HG03521 (cell line): ENCODE measurements at regions not wholly inside any gene's neighbourhood (a gene's known extent, or its start where the extent isn't known, plus 50 kb on each side); places are given as distances from the start of the nearest gene placed in this dataset.

ENCODE experiments used
- ATAC-seq: cut with Tn5 transposase; IDR thresholded peaks from one replicate; pipeline ENCODE4 v1.9.1; 2021; ENCODE audit warnings: mild to moderate bottlenecking, moderate library complexity; ENCODE audit not compliant: unreplicated experiment

- ATAC-seq: no peak
These were observed 239.0 kb downstream of the EIPR1 start for GRCh38 chr2:3138621-3139020.

- ATAC-seq: no peak
These were observed 239.8 kb downstream of the EIPR1 start for GRCh38 chr2:3137651-3138300.

- ATAC-seq: no peak
These were observed 241.9 kb downstream of the EIPR1 start for GRCh38 chr2:3135676-3136075.

DNA sequence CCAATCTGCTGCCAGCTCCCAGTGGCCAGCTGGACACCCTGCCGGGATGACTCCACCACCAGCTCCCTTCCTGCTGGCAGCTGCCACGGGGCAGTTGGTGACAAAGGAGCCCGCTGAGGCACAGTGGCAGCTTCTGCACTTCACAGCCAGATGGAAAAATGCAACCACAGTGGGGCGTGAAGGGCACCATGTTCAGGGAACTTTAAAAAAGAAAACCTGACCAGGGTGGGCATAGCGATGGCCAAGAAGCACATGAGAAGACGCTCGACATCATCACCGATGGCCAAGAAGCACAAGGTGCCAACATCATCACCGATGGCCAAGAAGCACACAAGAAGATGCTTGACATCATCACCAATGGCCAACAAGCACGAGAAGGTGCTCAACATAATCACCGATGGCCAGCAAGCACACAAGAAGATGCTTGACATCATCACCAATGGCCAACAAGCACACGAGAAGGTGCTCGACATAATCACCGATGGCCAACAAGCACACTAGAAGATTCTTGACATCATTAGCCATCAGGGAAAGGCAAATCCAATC, 243.5 kb downstream of the EIPR1 start:
- no peak for ATAC-seq

GRCh38 chr2:3132966-3133365, 244.7 kb downstream of the EIPR1 start:
- ATAC-seq: no peak

- no peak for ATAC-seq
These were observed 245.2 kb downstream of the EIPR1 start for GRCh38 chr2:3132466-3132865.

DNA sequence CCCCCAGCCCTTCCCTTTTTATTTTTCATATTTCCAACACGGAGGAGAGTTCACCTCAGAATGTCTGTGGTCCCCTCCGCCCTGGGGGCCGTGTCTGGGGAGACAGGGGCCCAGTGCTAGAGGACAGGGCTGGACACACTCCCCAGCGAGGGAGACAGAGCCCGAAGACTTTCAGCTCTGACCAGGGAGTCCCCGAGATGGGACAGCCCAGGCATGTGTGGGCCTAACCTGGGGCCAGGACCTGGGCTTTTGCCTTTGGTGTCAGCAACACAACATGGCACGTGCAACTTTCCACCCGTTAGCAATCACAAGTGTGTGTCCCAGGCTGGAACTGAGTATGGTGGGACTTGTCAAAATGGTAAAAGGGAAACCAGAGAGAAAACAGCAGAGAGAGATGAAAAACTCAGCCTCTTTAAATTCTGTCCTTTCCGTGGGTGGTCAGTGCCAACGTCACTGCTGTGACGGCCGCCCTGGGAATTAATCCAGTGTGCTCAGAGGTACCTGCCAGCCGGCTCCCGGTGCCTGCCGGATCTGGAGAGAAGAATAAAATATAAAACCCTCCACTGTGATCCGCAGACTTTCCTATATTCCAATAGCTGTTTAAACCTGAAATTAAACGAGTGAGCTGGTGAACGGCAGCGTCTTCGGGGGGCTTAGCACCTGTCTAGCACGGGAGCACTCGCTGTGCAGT, 245.8 kb downstream of the EIPR1 start:
- ATAC-seq: no peak

DNA sequence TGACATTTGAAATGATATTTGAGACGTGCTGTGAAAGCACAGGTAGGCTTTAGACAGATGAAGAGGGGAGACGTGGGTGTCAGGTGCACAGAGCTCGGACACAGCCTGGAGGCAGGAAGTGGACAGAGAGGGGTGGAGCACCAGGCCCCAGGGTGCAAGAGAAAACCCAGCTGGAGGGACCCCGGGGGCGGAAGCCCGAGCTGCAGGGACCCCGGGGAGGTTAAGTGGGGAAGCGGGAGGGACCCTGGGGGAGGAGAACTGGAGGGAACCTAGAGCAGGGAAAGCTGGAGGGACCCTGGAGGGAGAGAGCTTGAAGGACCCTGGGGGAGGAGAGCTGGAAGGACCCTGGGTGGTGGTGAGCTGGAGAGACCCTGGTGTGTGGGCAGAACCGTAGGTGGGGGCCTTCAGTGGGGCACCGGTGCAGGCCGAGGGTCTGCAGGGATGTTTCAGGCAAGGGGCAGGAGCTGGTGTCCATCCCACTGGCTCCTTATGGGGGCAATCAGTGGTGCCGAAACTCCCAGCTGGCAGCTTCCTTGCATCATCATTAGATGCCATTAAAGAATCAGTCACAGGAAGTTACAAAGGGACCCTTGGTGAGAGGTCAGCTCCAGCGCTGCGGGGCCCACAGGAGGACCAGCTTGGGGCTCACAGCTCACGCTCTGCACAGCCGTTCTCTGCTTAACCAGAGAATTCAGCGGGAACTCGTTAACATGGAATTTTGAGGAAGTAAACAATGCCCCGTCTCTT, 246.6 kb downstream of the EIPR1 start:
- ATAC-seq: no peak

GRCh38 chr2:3130444-3130843, 247.2 kb downstream of the EIPR1 start:
- ATAC-seq: no peak

GRCh38 chr2:3129867-3130266, 247.8 kb downstream of the EIPR1 start:
- ATAC-seq: no peak

DNA sequence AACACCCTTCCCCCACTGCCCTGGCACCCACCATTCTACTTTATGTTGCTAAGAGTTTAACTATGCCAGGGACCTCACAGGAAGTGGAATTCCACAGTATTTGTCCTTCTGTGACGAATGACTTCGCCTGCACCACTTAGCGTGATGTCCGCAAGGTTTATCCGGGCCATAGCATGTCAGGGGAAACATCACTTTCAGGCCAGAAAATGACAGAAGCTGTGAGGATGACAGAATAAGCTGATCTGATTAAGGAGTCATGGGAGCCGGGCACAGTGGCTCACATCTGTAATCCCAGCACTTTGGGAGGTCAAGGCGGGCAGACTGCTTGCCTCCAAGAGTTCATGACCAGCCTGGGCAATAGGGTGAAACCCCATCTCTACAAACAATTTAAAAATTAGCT, 248.8 kb downstream of the EIPR1 start:
- no peak for ATAC-seq

DNA sequence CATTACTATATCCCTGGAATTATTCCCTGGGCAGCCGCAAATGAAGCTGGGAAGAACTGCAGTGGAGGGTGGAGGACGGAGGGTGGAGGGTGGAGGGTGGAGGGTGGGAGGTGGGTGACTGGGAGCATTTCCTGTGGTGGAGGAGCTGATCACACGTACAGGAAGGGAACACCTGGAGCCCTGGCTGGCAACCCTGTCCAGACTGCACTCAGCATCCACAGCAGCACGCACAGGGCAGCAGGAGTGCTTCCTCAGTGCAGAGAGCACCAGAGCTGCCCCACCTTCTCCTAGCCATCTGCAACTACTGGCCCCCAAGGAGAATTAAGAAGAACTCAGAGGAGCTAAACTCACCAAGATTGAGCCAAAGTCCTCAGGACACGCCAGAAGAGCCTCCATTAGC, 249.9 kb downstream of the EIPR1 start:
- ATAC-seq: no peak

DNA sequence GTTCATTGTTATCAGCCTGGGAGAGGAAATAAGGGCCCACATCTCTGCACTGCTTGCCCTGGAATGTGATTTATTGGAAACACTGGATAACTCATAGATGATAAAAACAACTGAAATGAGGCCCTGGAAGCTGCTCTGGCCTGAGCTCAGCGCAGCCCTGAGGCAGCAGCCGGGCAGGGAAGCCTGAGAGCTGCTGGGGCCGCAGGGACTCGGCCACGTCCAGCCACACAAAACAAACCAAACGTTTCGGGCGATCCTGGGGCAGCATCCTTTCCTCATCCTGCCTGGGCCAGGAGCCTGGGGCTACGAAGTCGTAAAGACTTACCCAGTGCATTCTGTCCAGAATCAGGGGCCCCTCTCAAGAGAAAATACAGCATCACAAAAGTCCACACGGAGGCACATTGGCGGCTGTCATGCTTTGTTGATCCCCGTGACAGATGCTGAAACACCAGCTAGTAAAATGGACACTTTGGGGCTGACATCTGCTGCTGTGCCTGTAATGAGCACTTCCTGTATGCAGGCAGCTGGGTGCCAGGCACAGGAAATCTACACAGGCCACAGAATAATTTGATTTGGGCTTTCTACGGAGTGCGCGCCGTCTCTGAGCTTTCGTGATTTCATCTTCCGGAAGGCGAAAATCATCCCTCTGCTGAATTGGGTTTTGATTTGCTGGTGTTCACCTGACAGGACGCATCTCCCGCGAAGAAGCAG, 250.6 kb downstream of the EIPR1 start:
- no peak for ATAC-seq

DNA sequence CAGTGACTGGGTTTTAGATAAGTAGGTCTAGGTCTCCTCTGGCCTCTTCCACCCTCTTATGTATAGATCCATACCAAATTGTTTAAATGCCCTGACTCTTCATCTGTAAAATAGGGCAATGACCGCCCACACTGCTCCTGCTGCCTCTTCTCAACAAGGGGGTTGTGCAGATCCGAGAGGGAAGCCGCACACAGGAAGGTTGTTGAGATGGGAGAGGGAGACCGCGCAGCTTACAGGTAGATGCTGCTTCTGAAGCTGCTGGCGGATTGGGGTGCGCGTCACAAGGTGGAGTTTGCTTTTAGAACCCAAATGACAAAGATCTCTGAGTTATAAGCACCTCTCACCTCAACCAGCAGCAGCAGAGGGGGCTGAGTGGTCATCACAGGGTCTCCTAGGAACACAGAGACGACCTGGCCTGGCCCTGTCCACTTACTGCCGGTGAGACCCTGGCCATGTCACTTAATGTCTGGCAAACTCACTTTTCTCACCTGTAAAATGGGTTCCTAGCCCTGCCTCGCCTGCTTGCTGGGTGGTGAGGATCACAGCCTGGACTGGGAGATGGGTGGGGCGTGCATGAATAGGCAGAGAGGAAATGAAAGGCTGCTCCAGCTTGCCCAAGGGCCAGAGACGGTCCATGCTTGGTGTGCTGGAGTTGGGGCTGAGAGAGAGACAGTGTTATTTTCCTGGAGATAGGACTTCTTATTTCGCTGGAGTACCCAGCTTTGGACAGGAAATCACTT, 251.3 kb downstream of the EIPR1 start:
- ATAC-seq: no peak

DNA sequence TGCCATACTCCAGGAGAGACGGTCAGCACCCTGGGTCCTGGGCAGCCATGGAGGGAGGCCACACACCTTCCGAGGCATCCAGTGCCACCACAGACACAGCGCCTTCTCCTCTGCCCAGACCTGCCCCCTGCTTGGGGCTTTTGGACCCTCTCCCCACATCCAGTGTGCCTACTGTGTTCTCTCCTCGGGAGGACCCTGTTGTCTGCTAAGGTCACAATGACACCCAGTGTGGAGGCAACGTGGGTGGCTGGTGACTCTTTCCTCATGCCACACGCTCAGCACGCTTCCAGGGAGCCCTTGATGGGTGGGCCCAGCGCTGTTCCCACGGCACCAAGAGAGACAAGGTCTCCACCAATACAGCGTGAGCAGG, 251.9 kb downstream of the EIPR1 start:
- no peak for ATAC-seq

DNA sequence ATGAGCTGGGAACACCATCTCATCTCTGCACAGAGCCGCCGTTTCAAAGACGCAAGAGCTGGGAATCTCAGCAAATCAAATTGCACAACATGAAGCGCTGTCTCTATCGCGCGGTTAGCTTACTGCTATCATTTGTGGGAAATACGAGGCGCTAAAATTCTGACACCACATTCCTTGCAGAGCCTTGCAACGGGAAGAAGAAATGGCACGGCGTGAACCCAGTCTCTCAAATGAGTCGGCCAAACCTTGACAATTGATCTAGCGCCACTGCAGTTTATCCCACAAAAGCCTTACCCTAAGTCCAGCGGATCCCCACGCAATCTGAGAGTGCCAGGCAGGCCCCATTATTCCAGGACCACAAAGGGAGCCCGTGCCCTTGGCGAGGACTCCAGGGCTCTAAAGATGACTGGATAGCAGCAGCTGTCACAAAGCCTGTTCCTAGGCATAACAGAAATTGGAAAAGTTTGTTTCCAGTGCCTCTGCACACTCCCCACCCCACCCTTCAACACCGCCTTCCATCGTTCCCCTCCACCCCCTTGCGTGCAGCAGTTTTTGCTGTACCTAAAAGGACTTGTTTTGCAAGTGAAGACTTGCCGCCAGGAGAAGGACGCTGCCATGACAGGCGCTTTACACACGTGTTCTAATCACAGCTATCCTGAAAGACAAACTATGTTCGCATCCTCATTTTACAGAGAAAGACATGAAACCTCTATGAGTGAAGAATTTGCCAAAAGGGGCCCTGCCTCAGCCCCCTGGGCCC, 252.4 kb downstream of the EIPR1 start:
- ATAC-seq: no peak

GRCh38 chr2:3122525-3122924, 255.1 kb downstream of the EIPR1 start:
- no peak for ATAC-seq

DNA sequence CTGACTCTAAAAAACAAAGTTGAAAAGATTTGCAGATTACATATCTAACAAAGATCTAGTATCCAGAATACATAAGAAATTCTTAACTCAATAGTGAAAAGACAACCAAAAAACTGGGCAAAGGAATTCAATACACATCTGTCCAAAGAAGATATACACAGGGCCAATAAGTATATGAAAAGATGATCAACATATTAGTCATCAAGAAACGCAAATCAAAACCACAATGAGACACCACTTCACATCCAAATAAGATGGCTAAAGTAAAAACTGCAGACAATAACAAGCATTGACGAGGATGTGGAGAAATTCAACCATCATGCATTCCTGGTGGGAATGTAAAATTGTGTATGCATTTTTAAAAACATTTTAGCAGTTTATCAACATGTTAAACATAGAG, 256.0 kb downstream of the EIPR1 start:
- no peak for ATAC-seq

DNA sequence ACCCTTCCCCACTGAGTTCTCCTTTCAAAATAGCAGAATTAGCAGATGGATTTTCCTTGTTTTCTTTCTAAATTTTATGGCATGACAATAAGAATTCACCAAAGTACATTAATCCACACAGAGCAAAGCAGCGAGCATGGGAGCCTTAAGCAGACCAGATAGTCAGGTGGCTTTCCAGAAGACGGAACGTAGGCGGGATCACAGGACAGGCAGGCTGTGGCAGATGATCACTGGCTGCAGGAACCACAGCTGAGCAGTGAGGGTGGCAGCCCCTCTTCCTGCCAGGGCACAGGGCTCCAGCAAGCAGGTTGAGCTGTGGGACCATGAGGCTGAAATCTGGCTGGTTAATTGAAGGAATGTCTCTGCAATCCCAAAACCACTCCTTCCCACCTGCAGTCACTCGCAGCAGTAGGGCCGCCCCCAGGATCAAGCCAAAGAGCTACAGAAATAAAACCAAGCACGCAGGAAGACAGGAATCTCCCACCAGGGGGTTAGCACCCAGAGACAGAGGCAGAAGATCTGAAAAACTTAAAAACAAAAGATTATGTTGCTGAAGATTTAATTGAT, 259.9 kb downstream of the EIPR1 start:
- no peak for ATAC-seq

DNA sequence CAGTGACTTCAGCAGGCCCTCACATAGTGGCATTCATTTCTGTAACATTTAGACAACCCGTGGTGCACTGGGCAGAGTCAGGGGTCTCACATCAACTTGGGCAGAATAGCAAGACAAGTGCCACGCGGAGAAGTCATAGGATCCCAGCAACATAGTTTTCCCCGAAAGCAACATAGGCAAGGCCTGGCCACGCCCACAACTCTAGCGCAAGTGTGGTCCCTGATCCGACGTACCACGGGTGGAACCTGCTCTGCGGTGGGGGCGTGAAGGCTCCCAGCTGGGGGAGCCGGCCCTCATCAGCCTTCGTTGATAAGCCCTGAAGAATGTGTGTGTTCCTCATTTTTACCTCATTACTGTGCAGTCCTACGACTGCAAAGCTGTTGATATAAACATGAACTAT, 261.2 kb downstream of the EIPR1 start:
- no peak for ATAC-seq
